Tibial nerve (tissue), 4 donors: ENCODE measurements at regions not wholly inside any gene's neighbourhood (a gene's known extent, or its start where the extent isn't known, plus 50 kb on each side); places are given as distances from the start of the nearest gene placed in this dataset.

Source experiments
- EP300 ChIP-seq, 2 donors: sonication (generic); formaldehyde crosslinking; IDR thresholded peaks; one replicate each; pipeline ENCODE4 v1.6.1; 2017; ENCODE audit warnings: antibody characterized with exemption in 2 of 2, mild to moderate bottlenecking in 1 of 2
- POLR2A ChIP-seq, 2 donors: fragments of 450-650 bp; IDR thresholded peaks; one replicate each; pipeline ENCODE4 v1.6.1; 2017; ENCODE audit warnings: antibody characterized with exemption in 2 of 2, mild to moderate bottlenecking in 2 of 2, moderate library complexity in 2 of 2
- TF ChIP-seq, protein P1 (sequence below), 5 experiments: fragments of 200-600 bp in 3 of 5; fragments of 450-650 bp in 2 of 5; sonication (generic) in 3 of 5; IDR thresholded peaks; one replicate each; pipeline ENCODE4 v1.5.1; 2016 to 2019; ENCODE audit warnings: antibody characterized with exemption in 5 of 5, mild to moderate bottlenecking in 3 of 5, moderate library complexity in 2 of 5

GRCh38 chr11:39255648-39256047 is 2203.8 kb downstream of the LRRC4C start:
- TF ChIP-seq, protein P1, sequence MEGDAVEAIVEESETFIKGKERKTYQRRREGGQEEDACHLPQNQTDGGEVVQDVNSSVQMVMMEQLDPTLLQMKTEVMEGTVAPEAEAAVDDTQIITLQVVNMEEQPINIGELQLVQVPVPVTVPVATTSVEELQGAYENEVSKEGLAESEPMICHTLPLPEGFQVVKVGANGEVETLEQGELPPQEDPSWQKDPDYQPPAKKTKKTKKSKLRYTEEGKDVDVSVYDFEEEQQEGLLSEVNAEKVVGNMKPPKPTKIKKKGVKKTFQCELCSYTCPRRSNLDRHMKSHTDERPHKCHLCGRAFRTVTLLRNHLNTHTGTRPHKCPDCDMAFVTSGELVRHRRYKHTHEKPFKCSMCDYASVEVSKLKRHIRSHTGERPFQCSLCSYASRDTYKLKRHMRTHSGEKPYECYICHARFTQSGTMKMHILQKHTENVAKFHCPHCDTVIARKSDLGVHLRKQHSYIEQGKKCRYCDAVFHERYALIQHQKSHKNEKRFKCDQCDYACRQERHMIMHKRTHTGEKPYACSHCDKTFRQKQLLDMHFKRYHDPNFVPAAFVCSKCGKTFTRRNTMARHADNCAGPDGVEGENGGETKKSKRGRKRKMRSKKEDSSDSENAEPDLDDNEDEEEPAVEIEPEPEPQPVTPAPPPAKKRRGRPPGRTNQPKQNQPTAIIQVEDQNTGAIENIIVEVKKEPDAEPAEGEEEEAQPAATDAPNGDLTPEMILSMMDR (IDR thresholded peaks at IDR 0.05), result no peak
- TF ChIP-seq POLR2A (IDR thresholded peaks at IDR 0.05) (no peak), EP300 (IDR thresholded peaks at IDR 0.05) (no peak)
